ENCODE measurements at regions not wholly inside any gene's neighbourhood (a gene's known extent, or its start where the extent isn't known, plus 50 kb on each side); places are given as distances from the start of the nearest gene placed in this dataset.
A peak's percentile ranks its signal among the peaks of the same experiment; 100 is the strongest.

DNA sequence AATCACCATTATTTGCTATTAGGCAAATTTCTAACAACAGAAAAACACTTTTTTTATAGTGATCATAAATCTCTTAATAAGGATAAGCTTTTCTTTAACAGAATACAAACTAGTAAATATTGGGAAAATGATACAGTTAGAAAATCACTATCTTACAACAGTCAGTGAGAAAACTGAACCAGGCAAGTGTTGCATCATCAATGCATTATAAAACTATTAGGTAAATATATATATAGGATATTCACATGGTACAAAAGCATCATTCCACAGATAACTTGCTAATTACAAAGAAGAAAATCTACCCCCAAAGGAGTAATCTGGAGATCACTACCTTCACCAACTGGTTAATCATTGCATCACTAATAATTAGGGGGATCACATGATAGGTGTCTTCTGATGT lies 652.1 kb downstream of the HACE1 start:
- DNase-seq (ENCODE audit: low read depth) = no peak

DNA sequence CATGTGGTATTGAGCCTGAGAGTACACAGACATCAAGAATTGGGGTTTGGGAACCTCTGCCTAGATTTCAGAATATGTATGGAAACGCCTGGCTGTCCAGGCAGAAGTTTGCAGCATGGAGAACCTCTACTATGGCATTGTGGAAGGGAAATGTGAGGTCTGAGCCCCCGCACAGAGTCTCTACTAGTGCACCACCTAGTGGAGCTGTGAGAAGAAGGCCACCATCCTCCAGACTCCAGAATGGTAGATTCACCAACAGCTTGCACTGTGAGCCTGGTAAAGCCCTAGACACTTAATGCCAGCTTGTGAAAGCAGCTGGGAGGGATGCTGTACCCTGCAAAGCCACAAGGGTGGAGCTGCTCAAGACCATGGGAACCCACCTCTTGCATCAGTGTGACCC lies 658.2 kb downstream of the HACE1 start:
- DNase-seq (ENCODE audit: low read depth) = no peak

DNA sequence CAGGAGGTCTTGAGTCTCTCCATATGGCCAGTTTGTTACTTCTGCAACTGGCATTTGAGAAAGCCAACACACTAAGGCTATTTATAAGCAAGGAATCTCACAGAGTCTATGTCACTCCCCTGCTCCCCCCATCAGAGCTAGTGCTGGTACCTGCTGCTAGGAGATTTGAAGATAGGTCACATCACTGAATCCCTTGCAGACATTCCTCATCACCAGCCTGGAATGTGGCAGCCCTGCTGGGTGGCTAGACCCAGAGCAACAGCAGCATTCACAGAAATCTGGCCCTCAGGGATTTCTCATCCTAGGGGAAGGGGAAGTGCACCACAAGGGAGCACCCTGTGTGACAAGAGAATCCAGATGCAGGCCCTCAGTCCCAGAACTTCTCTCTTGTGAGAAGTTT lies 672.1 kb downstream of the HACE1 start:
- no peak for DNase-seq (ENCODE audit: low read depth)

DNA sequence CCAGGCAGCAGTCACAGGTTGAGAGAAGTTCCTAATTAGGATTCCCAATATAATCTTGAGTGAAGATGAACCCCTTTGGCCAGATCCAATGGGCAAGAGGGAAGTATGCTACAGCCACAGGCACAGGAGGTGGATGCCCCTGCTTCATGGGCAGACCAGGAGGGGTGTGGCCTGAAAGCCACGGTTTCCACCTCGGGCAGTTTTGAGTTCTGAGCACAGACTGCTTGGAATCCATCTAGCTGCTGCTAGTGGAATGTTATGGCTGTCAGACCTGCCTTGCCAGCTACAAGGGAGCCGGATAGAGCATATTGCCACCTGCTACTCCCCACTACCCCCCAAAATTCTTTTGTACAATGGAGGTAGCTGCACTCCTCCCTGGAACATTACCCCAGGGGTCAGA lies 672.9 kb downstream of the HACE1 start:
- DNase-seq (ENCODE audit: low read depth) = no peak

DNA sequence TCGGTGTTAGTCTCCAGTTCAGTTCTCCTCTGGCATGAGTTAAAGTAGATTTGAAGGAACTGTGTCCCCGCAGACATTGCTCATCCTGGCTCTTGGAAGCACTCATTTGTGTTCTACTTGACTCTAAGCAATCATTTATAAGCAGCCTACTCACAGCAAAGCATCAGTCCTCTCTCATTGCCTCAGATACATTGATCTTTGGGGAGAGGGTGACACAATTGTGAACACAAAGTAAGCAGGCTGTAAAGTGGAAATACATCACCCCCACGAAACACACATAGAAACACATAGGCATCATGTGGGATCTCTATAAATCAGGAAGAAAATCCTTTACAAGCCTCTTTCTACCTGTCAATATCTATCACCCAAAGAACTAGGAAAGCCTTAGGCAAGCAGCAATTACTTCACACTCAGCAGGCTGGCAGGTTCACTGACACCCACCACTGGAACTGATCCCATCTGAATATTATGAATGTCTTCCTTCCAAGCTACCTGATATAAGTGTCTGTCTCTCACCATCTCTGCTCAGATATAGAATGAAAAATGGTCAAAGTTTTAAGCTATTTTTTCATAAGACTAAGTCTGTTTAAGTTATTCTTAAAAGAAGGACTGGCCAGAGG lies 675.8 kb downstream of the HACE1 start:
- DNase-seq (ENCODE audit: low read depth) = no peak

DNA sequence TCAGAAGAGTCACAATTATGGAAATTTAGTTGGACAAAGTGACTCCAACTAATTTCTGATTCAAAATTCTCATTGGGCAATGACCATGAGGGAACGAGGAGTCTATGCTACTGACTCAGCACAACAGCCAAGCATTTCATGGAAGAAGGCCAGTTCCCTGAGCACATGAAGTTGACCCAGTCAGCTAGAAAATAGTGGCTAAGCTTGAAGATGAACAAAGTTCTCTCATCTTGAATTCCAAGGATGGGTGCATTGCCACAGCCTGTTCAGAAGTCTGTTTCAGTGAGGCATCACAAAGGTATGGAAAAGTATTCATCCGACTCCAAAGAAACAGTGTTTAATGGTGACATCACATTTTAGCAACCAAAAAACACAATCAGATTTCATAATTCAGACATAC lies 676.9 kb downstream of the HACE1 start:
- DNase-seq (ENCODE audit: low read depth) = peak; percentile 95

DNA sequence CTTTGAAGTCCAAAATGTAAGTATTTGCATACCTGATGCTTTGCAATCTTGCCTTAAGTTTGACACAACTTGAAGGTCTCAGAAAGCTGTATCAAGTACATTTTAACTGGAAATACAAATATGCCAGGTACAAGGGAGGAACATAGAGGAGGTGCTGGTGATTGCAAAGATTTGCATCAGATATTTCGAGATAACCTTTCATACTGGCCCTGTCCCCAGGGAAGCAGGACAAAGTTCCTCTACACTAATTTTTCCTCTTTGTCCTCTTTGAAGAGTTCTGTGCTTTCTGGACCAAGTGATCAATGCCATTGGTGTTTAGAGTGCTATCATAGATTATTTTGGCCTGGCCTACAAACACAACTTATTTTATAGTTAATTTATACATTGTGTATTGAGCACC lies 686.1 kb downstream of the HACE1 start:
- DNase-seq (ENCODE audit: low read depth) = no peak

DNA sequence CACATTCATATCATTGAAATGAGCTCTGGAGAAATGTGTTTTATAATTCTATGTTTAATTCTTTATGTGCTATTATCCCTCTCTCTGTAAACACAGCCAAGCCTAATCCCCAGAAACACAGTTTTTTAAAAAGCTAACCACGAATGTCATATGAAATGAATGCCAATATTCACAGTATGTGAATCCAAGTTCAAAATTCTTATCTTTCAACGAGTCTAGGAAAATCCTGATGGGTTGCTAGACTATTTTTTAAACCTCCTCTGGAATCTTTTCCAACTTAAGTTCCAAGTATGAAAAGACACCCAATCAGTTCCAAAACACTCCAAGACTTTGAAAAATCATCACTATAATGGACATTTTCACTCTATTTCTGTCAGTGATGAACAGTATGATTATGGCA lies 689.3 kb downstream of the HACE1 start:
- no peak for DNase-seq (ENCODE audit: low read depth)

DNA sequence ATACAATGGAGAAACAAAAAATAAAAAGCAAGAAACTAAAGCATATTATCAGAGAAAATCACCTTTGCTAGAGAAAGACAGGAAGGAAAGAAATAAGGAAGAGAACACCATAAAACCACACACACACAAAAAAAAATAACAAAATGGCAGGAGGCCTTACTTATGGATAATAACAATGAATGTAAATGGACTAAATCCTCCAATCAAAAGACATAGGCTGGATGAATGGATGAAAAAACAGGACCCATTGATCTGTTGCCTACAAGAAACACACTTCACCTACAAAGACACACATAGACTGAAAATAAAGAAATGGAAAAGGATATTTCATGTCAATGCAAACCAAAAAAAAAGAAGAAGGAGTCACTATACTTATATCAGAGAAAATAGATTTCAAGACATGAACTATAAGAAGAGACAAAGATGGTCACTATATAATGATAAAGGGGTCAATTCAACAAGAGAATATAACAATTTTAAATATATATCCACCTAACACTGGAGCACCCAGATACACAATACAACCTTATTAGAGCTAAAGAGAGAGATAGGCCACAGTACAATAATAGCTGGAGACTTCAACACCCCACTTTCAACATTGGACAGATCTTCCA lies 693.6 kb downstream of the HACE1 start:
- no peak for DNase-seq (ENCODE audit: low read depth)

DNA sequence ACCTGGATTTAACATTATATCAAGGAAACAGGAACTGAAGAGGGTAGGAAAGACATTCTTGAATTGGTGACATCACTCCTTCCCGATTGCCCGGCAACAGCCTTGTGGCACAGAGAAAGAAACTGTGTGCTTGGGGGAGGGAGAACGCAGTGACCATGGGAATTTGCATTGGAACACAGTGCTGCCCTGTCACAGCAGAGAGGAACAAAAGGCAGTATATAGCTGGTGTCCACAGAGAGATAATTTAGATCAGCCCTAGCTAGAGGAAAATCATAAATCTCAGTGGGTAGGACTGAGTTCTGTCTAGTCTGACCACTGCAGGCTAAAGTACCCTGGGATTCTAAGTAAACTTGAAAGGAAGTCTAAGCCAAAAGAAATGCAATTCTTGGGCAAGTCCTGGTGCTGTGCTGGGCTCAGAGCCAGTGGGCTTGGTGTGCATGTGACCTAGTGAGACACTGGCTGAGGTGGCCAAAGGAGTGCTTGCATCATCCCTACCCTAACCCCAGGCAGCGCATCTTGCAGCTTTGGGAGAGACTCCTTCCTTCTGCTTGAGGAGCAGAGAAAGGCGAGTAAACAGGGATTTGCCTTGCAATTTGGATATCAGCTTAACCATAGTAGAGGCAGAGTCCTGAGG lies 697.6 kb downstream of the HACE1 start:
- peak; percentile 61 for DNase-seq (ENCODE audit: low read depth)

DNA sequence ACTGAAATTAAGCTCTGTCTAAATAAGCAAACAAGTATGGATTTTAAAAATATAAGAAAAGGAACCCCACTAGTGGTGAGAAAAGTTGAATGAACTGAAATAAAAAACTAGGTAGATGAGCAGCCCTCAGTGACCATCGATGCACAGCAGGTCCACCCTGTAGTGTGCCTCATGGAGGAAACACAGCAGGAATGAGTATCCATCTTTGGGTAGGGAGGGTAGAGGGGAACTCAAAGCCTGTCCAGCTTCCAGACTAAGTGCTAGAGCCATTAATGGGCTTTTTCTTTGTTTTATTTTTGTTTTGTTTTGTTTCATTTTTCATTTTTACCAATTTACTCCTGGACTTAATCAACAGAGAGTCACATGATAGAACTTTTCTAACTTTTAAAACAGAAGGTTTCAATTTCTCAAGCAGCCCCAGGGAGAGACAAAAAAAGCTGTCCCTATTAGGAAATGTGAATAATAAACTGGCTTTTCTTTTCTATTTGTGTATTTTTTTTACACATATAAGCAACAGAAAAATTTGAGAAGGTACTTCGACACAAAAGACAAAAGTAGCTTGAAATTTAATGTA lies 700.6 kb downstream of the HACE1 start:
- DNase-seq (ENCODE audit: low read depth) = no peak

DNA sequence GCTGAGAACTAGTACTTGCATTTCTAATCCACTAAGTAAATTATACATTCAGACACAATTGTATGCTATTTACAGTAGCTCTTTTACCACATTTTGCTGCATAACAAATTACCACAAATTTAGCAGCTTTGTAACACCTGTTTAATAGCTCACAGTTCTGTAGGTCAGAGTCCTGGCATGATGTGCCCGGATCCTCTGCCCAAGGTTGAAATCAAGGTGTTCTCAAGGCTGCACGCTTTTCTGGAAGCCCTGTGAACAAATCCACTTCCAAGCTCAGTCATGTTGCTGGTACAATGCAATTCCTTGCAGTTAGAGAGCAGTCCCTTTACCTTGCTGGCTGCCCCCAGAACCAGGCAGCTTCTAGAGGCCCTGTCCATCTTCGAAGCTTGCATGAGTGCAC lies 716.0 kb downstream of the HACE1 start:
- no peak for DNase-seq (ENCODE audit: low read depth)

DNA sequence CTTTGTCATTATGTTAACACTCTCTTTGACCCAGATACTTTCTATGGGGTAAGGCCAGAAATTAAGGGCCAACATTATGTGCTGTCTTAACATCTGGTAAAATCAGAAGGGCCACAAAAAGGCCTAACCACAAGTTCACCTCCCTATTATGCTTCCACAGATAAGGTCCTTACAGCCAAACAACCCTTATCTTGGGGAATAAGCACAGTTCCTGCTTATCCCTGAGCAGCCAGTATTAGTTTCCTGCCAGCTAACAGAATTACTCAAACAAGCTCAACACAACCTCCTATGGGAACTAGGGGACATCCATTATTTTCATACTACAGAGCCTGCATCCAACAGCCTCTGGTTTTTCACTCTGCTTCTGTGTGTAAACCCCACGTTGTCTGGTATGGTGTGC lies 724.8 kb downstream of the HACE1 start:
- no peak for DNase-seq (ENCODE audit: low read depth)

DNA sequence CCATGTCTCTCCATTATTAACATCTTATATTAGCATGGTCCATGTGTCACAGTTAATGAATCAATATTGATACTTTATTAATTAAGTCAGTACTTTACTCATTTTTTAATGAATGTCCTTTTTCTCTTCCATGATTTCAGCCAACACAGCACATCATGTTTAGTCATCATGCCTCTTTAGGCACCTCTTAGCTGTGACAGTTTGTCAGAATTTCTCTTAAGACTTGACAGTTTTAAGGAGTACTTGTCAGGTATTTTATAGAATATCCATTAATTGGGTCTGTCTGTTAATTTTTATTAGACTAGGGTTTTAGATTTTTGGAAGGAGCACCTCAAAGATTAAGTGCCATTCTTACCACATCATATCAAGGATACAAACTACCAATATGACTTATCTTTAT lies 729.4 kb downstream of the HACE1 start:
- DNase-seq (ENCODE audit: low read depth) = no peak

DNA sequence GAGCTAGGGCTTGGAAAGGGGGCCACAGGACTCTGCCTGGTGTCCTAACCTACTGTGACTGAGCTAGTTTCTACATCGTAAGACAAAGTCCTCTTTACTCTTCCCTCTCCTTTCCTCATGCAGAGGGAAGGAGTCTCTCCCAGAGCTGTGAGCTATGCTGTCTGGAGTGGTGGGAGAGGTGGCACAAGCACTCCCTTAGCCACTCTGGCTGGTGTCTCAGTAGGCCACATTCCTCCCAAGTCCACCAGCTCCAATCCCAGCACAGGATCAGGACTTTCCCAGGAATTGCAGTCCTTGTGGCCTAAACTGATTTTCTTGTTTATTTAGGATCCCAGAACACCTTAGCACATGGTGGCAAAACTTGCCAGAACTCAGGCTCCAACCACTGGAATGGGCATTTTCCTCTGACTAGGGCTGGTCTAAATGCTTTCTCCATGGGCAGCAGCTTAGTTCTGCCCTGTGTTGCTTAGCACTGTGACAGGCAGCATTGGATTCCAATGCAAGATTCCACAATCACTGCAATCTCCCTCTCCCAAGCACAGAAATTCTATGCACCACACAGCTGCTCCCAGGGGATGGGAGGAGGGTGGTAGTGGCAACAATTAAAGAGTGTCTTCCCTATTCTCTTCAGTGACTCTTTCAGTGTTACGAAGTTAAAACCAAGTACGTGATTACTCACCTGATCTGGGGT lies 733.3 kb downstream of the HACE1 start:
- no peak for DNase-seq (ENCODE audit: low read depth)

DNA sequence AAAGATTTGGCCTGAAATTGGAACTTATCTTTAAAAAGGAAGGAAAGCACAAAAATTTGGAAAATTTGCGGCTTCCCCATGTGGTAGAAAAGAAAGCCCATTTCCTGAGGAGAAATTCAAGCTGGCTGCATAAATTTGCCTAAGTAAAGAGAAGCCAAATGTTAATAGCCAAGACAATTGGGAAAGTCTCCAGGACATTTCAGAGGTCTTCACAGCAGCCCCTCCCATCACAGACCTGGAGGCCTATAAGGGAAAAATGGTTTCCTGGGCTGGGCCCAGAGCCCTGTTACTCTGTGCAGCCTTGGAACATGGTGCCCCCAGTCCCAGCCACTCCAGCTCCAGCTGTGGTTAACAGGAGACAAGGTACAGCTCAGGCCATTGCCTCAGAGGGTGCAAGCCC lies 736.5 kb downstream of the HACE1 start:
- DNase-seq (ENCODE audit: low read depth) = no peak

DNA sequence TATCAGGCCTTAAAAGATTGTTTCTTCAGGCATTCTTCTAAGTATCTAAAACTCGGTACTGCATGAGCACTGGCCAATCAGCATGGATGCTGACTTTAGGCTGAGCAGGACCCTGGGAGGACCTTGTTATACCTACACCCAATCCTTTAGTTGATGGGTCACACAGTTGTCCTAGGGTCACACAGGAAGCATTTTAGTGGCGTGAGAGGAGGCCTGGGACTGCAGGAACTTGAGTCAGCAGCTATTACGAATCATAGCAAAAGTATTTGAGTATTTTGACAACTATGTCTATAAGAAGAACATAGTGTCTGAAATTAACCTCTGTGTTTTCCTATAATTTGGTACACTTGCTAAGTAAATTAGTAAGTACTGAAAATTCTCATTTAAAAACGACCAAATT lies 741.4 kb downstream of the HACE1 start:
- DNase-seq (ENCODE audit: low read depth) = peak; percentile 71

DNA sequence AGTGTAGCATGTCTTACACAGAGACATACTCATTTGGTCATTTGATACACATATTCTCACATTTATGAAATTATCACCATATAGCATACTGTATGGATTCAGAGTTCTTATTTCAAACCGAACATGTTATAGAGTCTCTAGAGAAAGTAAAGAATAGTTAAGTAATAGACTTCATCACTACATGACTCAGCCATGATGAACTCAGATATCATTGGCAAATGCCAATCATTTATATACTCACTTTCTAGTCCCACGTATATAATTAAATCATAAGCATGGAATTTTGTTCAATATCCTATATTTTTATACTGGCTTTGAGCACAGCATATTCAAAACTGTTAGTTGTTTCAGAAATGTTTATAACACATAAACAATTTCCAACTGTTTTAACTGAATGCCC lies 749.9 kb downstream of the HACE1 start:
- DNase-seq (ENCODE audit: low read depth) = peak; percentile 6

DNA sequence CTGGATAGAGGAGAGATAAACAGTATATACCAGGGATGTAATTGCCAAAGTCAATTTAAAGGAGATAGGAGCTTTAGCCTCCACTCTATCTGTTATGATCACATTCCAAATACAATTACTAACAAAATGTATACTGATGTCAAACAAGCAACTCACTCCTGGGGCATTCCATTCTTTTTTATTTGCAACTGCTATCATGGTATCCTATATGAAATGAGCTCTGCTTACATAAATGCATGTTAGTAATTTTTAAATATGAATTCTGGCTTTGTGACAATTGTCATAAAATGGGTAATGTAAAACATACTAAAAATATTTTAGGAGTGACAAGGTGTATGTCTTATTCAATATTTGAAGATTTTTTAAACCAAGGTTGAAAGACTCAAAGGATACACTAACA lies 751.1 kb downstream of the HACE1 start:
- peak; percentile 13 for DNase-seq (ENCODE audit: low read depth)

DNA sequence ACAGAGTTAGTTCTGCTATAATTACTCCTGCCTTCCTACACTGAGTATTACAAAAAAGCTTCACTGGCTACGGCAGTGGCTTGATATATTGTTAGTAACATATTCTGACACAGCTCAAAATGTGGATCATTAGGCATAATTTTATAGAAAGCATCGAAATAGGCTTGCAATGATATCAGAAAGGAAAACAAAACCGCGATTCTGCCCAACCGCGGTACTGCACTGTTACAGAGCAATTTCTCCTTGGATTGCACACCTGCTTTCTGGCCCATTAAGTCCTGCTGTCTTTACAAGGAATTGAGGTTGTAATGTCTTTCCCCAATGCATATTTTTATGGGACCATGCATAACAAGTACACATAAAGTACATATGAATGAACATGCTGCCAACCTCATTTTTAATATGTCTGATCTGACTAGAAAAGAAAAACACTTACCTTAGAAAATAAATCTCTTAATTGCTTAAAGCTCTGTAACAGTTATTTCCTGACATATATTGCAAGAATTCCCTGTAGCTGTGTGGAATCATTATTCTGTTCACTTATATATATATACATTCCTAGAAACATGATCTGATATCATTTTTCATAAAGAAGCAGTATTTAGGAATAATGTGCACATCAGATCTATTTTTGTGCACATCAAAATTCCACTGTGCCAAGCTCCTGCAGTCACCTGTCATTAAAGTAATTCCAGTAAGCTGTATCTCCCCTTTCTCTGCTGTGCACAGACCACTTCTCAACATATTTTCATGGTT lies 763.9 kb downstream of the HACE1 start:
- DNase-seq (ENCODE audit: low read depth) = no peak

DNA sequence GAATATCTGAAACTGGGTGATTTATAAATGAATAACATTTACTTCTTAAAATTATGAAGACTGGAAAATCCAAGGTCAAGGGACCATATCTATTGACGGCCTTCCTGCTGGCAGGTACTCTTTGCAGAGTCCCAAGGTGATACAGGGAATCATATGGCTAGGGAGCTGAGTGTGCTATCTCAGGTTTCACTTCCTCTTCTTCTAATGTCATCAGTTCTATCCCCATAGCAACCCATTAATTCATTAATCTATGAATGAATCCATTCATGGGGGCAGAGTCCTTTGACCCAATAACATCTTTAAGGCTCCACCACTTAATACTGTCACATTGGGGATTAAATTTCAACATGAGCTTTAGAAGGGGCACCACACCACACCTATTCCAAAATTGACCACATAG lies 772.0 kb downstream of the HACE1 start:
- no peak for DNase-seq (ENCODE audit: low read depth)

DNA sequence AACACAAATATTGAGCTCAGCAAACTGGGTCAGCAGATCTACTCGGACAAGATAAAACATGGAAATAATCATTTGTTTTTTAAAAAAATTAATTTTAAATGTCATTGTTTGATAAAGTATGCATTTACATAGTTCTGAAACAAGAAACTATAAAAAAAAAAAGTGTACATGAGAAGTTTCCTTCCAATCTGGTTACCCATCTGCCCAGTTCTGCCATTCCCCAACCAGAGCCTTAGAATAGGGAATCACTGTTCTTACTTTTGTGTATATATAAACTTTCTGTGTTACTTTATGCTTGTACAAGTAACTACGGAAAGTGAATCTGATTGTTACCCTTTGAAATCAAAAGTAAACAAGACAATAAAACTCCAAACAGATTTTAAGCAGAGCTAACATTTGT lies 791.4 kb downstream of the HACE1 start:
- DNase-seq (ENCODE audit: low read depth) = no peak

Measured in HS-5 (cell line).